Hepatocyte (in vitro differentiated cells): ENCODE measurements at regions not wholly inside any gene's neighbourhood (a gene's known extent, or its start where the extent isn't known, plus 50 kb on each side); places are given as distances from the start of the nearest gene placed in this dataset.

ENCODE experiments used
- DNase-seq: peaks from one replicate; pipeline ENCODE4 v3.0.0-alpha.2; 2016; ENCODE audit warnings: low spot score
- H2AFZ ChIP-seq: fragments of 200-600 bp; sonication (generic); 2 replicates; pipeline ENCODE4 v1.6.0; 2016; ENCODE audit warnings: antibody characterized with exemption, mild to moderate bottlenecking
- H3K27ac ChIP-seq: fragments of 200-600 bp; sonication (generic); 2 replicates; pipeline ENCODE4 v1.5.1; 2016; ENCODE audit warnings: mild to moderate bottlenecking
- H3K27me3 ChIP-seq: fragments of 200-600 bp; sonication (generic); 2 replicates; pipeline ENCODE4 v1.6.1; 2016
- H3K36me3 ChIP-seq: fragments of 200-600 bp; sonication (generic); replicated peaks from 2 replicates; pipeline ENCODE4 v1.5.1; 2016; ENCODE audit warnings: low read depth; ENCODE audit not compliant: insufficient read depth
- H3K4me1 ChIP-seq: fragments of 200-600 bp; sonication (generic); 2 replicates; pipeline ENCODE4 v1.5.1; 2016; ENCODE audit warnings: mild to moderate bottlenecking, moderate library complexity; ENCODE audit not compliant: insufficient read depth
- H3K4me2 ChIP-seq: fragments of 200-600 bp; sonication (generic); 2 replicates; pipeline ENCODE4 v1.6.0; 2016
- H3K4me3 ChIP-seq: fragments of 200-600 bp; sonication (generic); 2 replicates; pipeline ENCODE4 v1.5.1; 2016; ENCODE audit warnings: mild to moderate bottlenecking
- H3K79me2 ChIP-seq: fragments of 200-600 bp; sonication (generic); 2 replicates; pipeline ENCODE4 v1.6.0; 2017; ENCODE audit warnings: mild to moderate bottlenecking
- H3K9me2 ChIP-seq: fragments of 200-600 bp; sonication (generic); replicated peaks from 2 replicates; pipeline ENCODE4 v1.6.0; 2017; ENCODE audit warnings: mild to moderate bottlenecking; ENCODE audit not compliant: insufficient read depth
- H3K9me3 ChIP-seq: fragments of 200-600 bp; sonication (generic); 2 replicates; pipeline ENCODE4 v1.5.1; 2016; ENCODE audit warnings: low read depth, mild to moderate bottlenecking
- H4K20me1 ChIP-seq: fragments of 200-600 bp; sonication (generic); 2 replicates; pipeline ENCODE4 v1.6.0; 2016; ENCODE audit warnings: mild to moderate bottlenecking; ENCODE audit not compliant: insufficient read depth, poor library complexity, severe bottlenecking
- EZH2 ChIP-seq: fragments of 200-600 bp; sonication (generic); IDR thresholded peaks from 2 replicates; pipeline ENCODE4 v1.6.1; 2016; ENCODE audit warnings: antibody characterized with exemption, mild to moderate bottlenecking, borderline replicate concordance
- EZH2phosphoT487 ChIP-seq: fragments of 200-600 bp; sonication (generic); IDR thresholded peaks from one replicate; pipeline ENCODE4 v1.6.1; 2018; ENCODE audit warnings: antibody characterized with exemption, mild to moderate bottlenecking, low read depth, moderate library complexity; ENCODE audit not compliant: unreplicated experiment, severe bottlenecking
- WGBS: methylation state at CpG from one replicate; pipeline ENCODE4 v1.1.6; 2016; ENCODE audit warnings: low lambda C conversion rate; ENCODE audit errors: missing lambda C conversion rate; 5-methylcytosine and 5-hydroxymethylcytosine counted together
- TF ChIP-seq, protein P1 (sequence below): fragments of 200-600 bp; sonication (generic); IDR thresholded peaks from 2 replicates; pipeline ENCODE4 v1.5.1; 2016; ENCODE audit warnings: antibody characterized with exemption, mild to moderate bottlenecking; ENCODE audit not compliant: poor library complexity

DNA sequence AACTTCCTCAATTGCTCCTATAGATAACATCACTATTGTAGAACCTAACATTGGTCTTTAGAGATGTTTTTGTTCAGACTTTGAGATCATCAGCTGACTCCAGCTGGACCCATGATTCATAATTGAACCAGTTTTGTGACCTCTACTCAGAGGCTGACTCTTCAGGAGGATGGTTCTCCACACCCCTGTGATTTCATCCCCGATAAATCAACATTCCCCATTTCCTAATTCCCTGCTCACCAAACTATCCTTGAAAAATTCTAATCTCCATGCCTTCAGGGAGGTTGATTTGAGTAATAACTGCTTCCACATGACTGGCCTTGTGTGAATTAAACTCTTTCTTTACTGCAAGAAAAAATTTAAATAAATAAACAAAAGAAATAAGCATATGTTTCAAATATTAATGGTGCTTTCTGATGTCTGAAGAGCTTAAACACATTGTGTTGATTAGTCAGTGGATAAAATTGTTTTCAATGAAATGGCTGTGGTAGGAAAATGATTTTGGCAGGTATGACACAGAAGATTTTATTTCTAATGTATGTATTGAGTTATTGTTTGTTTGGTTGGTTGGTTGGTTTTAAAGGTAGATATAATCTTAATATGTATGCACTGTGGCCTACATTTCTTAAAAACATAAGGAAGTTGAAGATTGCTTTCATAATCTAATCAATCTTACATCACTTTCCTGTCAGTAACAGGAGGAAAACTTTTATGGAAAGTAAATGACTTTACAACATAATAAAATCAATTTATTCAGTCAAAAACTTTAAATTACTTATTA is 427.9 kb upstream of the CCDC179 start:
- no peak overlapping the region for H3K4me3 ChIP-seq
- H3K36me3 ChIP-seq: no peaks in the 10 kb centered on the region
- no peak for DNase-seq
- H3K9me3 ChIP-seq: no peaks in the 10 kb centered on the region
- no peaks in the 10 kb centered on the region for H4K20me1 ChIP-seq
- no peak overlapping the region for H2AFZ ChIP-seq
- no peak overlapping the region for H3K27ac ChIP-seq
- no peaks in the 10 kb centered on the region for H3K4me1 ChIP-seq
- no peaks in the 10 kb centered on the region for H3K9me2 ChIP-seq
- TF ChIP-seq, protein P1, sequence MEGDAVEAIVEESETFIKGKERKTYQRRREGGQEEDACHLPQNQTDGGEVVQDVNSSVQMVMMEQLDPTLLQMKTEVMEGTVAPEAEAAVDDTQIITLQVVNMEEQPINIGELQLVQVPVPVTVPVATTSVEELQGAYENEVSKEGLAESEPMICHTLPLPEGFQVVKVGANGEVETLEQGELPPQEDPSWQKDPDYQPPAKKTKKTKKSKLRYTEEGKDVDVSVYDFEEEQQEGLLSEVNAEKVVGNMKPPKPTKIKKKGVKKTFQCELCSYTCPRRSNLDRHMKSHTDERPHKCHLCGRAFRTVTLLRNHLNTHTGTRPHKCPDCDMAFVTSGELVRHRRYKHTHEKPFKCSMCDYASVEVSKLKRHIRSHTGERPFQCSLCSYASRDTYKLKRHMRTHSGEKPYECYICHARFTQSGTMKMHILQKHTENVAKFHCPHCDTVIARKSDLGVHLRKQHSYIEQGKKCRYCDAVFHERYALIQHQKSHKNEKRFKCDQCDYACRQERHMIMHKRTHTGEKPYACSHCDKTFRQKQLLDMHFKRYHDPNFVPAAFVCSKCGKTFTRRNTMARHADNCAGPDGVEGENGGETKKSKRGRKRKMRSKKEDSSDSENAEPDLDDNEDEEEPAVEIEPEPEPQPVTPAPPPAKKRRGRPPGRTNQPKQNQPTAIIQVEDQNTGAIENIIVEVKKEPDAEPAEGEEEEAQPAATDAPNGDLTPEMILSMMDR: no peak
- TF ChIP-seq EZH2phosphoT487 (no peak), EZH2 (no peak)
- H3K27me3 ChIP-seq: no peaks in the 10 kb centered on the region
- no peaks in the 10 kb centered on the region for H3K79me2 ChIP-seq
- WGBS: 31% methylated on average over 1 of the region's 1 CpG
- no peak overlapping the region for H3K4me2 ChIP-seq

DNA sequence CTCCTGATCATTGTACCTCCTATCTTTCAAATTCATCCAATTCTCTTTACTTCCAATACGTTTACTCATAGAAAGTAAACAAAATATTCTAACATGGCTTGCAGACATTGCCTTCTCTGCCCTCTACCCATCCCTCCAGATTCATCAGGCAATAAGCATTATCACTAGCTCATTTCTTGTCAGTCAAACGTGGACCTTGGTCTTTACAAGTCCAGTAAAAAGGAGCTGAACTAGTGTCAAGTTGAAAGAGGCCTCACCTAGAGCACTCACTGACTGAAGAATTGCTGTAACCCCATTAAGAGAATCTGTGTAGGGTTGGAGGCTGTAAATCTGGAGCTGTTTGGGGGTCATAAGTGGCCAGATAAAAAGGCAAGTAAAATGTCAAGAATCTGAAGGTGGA is 435.0 kb upstream of the CCDC179 start:
- no peak overlapping the region for H2AFZ ChIP-seq
- TF ChIP-seq EZH2 (no peak), EZH2phosphoT487 (no peak)
- TF ChIP-seq, protein P1: no peak
- no peak overlapping the region for H3K27ac ChIP-seq
- no peaks in the 10 kb centered on the region for H3K36me3 ChIP-seq
- no peaks in the 10 kb centered on the region for H3K4me1 ChIP-seq
- no peaks in the 10 kb centered on the region for H3K9me2 ChIP-seq
- H3K4me2 ChIP-seq: no peak overlapping the region
- DNase-seq: peak; percentile 29
- H3K4me3 ChIP-seq: no peak overlapping the region
- H3K9me3 ChIP-seq: no peaks in the 10 kb centered on the region
- 24% methylated on average over 2 of the region's 2 CpGs for WGBS
- no peaks in the 10 kb centered on the region for H3K79me2 ChIP-seq
- no peaks in the 10 kb centered on the region for H4K20me1 ChIP-seq
- H3K27me3 ChIP-seq: no peaks in the 10 kb centered on the region

DNA sequence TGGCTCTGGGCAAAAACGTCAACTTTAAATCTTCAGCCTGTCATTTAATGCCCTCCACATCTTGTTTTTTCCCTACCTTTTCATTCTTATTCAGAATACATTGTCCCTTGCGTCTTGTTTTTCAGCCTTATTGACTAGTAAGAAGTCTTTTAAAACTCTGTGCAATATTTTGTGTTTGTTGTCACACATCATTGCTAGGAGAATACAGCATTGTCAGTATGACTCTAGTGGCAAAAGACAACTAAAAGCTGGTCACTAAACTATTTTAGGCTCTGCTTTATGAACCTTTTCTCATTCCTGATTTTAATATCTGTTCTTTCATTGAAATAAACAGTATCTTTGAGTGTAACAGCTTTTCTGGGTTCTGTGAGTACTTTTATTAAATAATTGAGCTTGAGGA is 447.8 kb upstream of the CCDC179 start:
- H3K79me2 ChIP-seq: no peaks in the 10 kb centered on the region
- no peak overlapping the region for H3K27ac ChIP-seq
- no peaks in the 10 kb centered on the region for H4K20me1 ChIP-seq
- no peaks in the 10 kb centered on the region for H3K36me3 ChIP-seq
- H3K9me3 ChIP-seq: no peaks in the 10 kb centered on the region
- TF ChIP-seq, protein P1: no peak
- no peak for TF ChIP-seq EZH2phosphoT487
- TF ChIP-seq EZH2: no peak
- WGBS: 89% methylated on average over 2 of the region's 2 CpGs
- no peak for DNase-seq
- H3K9me2 ChIP-seq: no peaks in the 10 kb centered on the region
- H3K27me3 ChIP-seq: no peaks in the 10 kb centered on the region
- no peak overlapping the region for H2AFZ ChIP-seq
- no peak overlapping the region for H3K4me3 ChIP-seq
- no peaks in the 10 kb centered on the region for H3K4me1 ChIP-seq
- no peak overlapping the region for H3K4me2 ChIP-seq
